Mesothelial cell of epicardium (in vitro differentiated cells): ENCODE measurements at regions not wholly inside any gene's neighbourhood (a gene's known extent, or its start where the extent isn't known, plus 50 kb on each side); places are given as distances from the start of the nearest gene placed in this dataset.
A peak's percentile ranks its signal among the peaks of the same experiment; 100 is the strongest.

Source experiments
- DNase-seq, 2 experiments: peaks; one replicate each; pipeline ENCODE4 v3.0.0; 2021; ENCODE audit warnings: low spot score in 2 of 2; ENCODE audit not compliant: unreplicated experiment in 2 of 2
- H3K27ac Mint-ChIP-seq: 2 replicates; pipeline ENCODE4 v1.8.0; 2021; ENCODE audit warnings: mixed read lengths
- H3K27me3 Mint-ChIP-seq: 2 replicates; pipeline ENCODE4 v1.8.0; 2021; ENCODE audit warnings: low read depth, mixed read lengths
- H3K36me3 Mint-ChIP-seq: 2 replicates; pipeline ENCODE4 v1.8.0; 2021; ENCODE audit warnings: mixed read lengths
- H3K4me1 Mint-ChIP-seq: 2 replicates; pipeline ENCODE4 v1.8.0; 2021; ENCODE audit warnings: mixed read lengths
- H3K4me3 Mint-ChIP-seq: 2 replicates; pipeline ENCODE4 v1.8.0; 2021; ENCODE audit warnings: mild to moderate bottlenecking, moderate library complexity, mixed read lengths
- H3K9me3 Mint-ChIP-seq: 2 replicates; pipeline ENCODE4 v1.8.0; 2021; ENCODE audit warnings: mixed read lengths
- TF ChIP-seq, protein P1 (sequence below): fragments of 200-600 bp; sonication (generic); IDR thresholded peaks from one replicate; pipeline ENCODE4 v1.5.0; 2021; ENCODE audit warnings: antibody characterized with exemption; ENCODE audit not compliant: unreplicated experiment

DNA sequence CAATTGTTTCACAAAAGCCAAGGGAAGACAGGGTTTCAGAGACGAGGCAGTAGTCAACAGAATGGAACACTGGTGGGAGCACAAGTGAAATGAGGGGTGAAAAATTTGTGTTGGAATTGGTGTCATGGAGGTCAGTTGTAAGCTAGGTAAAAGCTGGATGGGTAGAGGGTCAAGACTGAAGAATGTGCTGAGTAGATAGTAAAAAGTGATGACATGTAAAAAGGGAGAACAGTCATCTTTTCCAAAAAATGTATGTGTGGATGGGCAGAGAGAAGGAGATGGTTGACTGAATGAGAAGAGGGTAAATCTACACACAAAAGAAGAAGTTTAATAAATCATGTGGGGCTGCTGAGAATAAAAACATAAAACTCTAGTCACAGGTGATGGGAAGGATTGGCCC lies 92.7 kb upstream of the COL3A1 start:
- H3K9me3 Mint-ChIP-seq, result peaks cover 3% of the 10 kb centered on the region
- no peak for DNase-seq
- no peaks in the 10 kb centered on the region for H3K36me3 Mint-ChIP-seq
- H3K27ac Mint-ChIP-seq, result no peak overlapping the region
- no peaks in the 10 kb centered on the region for H3K27me3 Mint-ChIP-seq
- TF ChIP-seq, protein P1, sequence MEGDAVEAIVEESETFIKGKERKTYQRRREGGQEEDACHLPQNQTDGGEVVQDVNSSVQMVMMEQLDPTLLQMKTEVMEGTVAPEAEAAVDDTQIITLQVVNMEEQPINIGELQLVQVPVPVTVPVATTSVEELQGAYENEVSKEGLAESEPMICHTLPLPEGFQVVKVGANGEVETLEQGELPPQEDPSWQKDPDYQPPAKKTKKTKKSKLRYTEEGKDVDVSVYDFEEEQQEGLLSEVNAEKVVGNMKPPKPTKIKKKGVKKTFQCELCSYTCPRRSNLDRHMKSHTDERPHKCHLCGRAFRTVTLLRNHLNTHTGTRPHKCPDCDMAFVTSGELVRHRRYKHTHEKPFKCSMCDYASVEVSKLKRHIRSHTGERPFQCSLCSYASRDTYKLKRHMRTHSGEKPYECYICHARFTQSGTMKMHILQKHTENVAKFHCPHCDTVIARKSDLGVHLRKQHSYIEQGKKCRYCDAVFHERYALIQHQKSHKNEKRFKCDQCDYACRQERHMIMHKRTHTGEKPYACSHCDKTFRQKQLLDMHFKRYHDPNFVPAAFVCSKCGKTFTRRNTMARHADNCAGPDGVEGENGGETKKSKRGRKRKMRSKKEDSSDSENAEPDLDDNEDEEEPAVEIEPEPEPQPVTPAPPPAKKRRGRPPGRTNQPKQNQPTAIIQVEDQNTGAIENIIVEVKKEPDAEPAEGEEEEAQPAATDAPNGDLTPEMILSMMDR, result no peak
- H3K4me1 Mint-ChIP-seq, result peaks cover 12% of the 10 kb centered on the region
- no peak overlapping the region for H3K4me3 Mint-ChIP-seq

DNA sequence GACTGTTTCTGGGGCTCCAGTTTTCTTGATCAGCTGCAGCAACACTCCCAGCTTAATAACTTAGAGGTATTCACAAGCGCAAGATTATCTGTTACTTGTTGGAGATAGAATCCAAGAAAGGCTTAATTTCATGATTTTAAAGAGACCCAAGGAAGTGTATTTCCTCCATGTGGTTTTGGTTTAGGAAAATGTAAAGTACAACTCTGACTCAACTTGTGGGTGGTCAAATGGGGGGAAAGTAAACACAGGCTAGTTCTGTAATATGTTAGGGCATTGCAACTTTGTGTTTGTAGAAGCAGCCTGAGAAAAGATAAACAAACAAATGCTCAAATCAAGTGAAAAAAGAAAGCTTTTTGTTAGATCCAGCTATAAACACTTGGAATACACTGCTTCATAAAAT lies 90.1 kb upstream of the COL3A1 start:
- TF ChIP-seq, protein P1, result no peak
- Mint-ChIP-seq H3K4me3 (no peak overlapping the region), H3K4me1 (peaks cover 8% of the 10 kb centered on the region), H3K27ac (peak overlapping the region; percentile 1), H3K36me3 (peaks cover 12% of the 10 kb centered on the region), H3K27me3 (no peaks in the 10 kb centered on the region), H3K9me3 (peaks cover 24% of the 10 kb centered on the region)
- DNase-seq, result no peak

DNA sequence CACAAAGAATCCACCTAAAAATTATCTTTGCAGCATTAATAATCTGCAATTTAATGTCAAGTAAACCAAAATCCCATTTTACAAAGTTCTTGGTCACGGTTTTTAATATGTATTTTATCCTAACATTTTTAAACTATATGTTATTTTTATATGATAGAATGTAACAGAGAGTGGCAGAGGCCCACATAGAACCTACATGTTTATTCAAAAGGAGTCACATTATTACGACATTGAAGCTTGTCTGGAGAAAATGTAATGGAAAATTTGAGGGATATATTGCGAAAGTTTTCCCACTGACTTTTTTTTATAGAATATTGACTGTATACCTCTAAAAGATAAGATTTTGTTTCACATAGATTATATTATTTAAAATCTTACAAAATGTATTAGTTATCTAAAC lies 89.7 kb upstream of the COL3A1 start:
- no peak overlapping the region for H3K27ac Mint-ChIP-seq
- H3K27me3 Mint-ChIP-seq, result no peaks in the 10 kb centered on the region
- H3K9me3 Mint-ChIP-seq, result peaks cover 26% of the 10 kb centered on the region
- peaks cover 12% of the 10 kb centered on the region for H3K36me3 Mint-ChIP-seq
- no peak for DNase-seq
- H3K4me3 Mint-ChIP-seq, result no peak overlapping the region
- TF ChIP-seq, protein P1, result no peak
- H3K4me1 Mint-ChIP-seq, result peaks cover 8% of the 10 kb centered on the region

DNA sequence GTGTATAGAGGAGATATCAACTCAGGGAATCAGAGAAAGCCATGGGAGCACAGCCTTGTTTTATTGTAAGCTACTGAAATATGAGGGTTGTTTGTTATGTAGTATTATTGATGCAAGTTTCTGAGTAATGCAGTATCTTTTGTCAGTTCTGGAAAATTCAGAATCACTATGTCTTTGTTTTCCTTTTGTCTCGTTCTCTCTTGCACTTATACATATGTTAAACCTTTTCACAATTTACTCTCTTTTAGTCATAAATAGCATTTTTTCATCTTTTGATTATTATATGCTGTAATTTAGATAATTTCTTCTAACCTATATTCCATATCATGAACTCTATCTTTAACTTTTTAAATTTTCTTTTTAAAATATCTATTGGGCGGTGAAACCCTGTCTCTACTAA lies 85.0 kb upstream of the COL3A1 start:
- H3K4me3 Mint-ChIP-seq, result no peak overlapping the region
- TF ChIP-seq, protein P1, result no peak
- H3K4me1 Mint-ChIP-seq, result peaks cover 20% of the 10 kb centered on the region
- no peak for DNase-seq
- peaks cover 29% of the 10 kb centered on the region for H3K9me3 Mint-ChIP-seq
- H3K27ac Mint-ChIP-seq, result no peak overlapping the region
- H3K36me3 Mint-ChIP-seq, result peaks cover 17% of the 10 kb centered on the region
- H3K27me3 Mint-ChIP-seq, result no peaks in the 10 kb centered on the region

DNA sequence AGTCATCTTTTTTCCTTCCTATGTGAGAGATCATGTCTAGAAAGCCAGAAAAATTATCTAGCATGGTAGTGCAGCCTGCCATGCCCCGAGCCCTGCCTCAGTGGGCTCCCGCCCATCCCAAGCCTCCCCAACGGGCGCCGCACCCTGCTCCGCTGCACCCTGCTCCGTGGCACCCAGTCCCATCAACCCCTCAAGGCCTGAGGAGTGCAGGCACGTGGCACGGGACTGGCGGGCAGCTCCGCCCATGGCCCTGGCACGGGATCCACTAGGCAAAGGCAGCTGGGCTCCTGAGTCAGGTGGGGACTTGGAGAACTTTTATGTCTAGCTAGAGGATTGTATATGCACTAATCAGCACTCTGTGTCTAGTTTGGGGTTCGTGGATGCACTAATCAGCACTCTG lies 83.4 kb upstream of the COL3A1 start:
- no peak overlapping the region for H3K4me3 Mint-ChIP-seq
- no peak overlapping the region for H3K27ac Mint-ChIP-seq
- DNase-seq, result no peak
- H3K9me3 Mint-ChIP-seq, result peaks cover 29% of the 10 kb centered on the region
- peaks cover 24% of the 10 kb centered on the region for H3K4me1 Mint-ChIP-seq
- TF ChIP-seq, protein P1, result no peak
- H3K36me3 Mint-ChIP-seq, result peaks cover 17% of the 10 kb centered on the region
- H3K27me3 Mint-ChIP-seq, result no peaks in the 10 kb centered on the region

DNA sequence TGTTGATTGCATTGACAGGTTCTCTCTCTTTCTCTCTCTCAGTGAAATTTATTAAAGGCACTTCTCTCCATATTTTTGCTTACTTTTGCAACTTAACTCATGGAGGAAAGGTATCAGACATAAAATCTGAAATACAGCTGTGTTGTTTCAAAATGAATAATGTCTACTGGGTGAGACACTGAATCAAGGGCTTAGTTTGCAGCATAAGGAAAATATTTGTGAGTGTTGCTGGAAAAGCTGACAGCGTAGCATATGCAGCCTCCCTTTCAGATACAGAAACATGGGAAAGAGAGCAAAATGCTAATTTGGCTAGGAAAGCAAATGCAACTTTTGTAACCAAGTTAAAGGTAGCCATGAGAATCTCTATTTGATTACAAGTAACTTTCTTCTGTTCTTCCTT lies 81.5 kb upstream of the COL3A1 start:
- TF ChIP-seq, protein P1, result no peak
- H3K4me1 Mint-ChIP-seq, result peaks cover 24% of the 10 kb centered on the region
- no peak for DNase-seq

More for the DNA sequence above, 81.5 kb upstream of the COL3A1 start:
- H3K36me3 Mint-ChIP-seq, result peaks cover 12% of the 10 kb centered on the region
- no peaks in the 10 kb centered on the region for H3K27me3 Mint-ChIP-seq
- H3K4me3 Mint-ChIP-seq, result no peak overlapping the region
- H3K27ac Mint-ChIP-seq, result peak overlapping the region; percentile 80
- peaks cover 21% of the 10 kb centered on the region for H3K9me3 Mint-ChIP-seq
